HCT116 (cell line): ENCODE measurements at regions not wholly inside any gene's neighbourhood (a gene's known extent, or its start where the extent isn't known, plus 50 kb on each side); places are given as distances from the start of the nearest gene placed in this dataset.

ENCODE experiments used
- ATAC-seq: fragments of 200-7000 bp; cut with Tn5 transposase; 2 replicates; pipeline ENCODE4 v1.9.1; 2020; ENCODE audit warnings: mild to moderate bottlenecking, moderate library complexity
- BruUV-seq: library from RNA; stranded (reverse); fragments of 400-500 nt; replicated peaks from 2 replicates; lab custom pipeline; 2021; lab: Mats Ljungman, UMichigan
- CTCF ChIA-PET: fragments of 300-600 bp; sonication (Branson Sonifier 250); formaldehyde crosslinking; loops from one replicate; lab custom pipeline; 2021; ENCODE audit warnings: antibody characterized with exemption; lab: Charles Lee
- POLR2A ChIA-PET: fragments of 300-600, 350-600 bp; sonication (Branson Sonifier 250); formaldehyde crosslinking; loops from one replicate; lab custom pipeline; 2021; ENCODE audit warnings: antibody characterized with exemption; lab: Charles Lee
- RAD21 ChIA-PET, 2 experiments: fragments of 300-600 bp; sonication (Branson Sonifier 250); formaldehyde crosslinking; loops; one replicate each; lab custom pipeline; 2023; ENCODE audit warnings: low total read pairs in 2 of 2; ENCODE audit not compliant: uncharacterized antibody in 2 of 2, unreplicated experiment in 2 of 2, low non-redundant PET in 1 of 2; lab: Charles Lee
- DNase-seq: peaks from one replicate; pipeline ENCODE4 v3.0.0-alpha.2; 2010; ENCODE audit warnings: low read depth, low spot score
- H2AFZ ChIP-seq: fragments of 200-600 bp; shearing (Covaris generic), sonication (generic); 2 replicates; pipeline ENCODE4 v1.6.1; 2017; ENCODE audit warnings: low read depth, mixed run types, mixed read lengths, antibody characterized with exemption, low read length; ENCODE audit not compliant: poor library complexity, severe bottlenecking
- H3K27ac ChIP-seq: 2 replicates; pipeline ENCODE4 v1.5.1; 2012; ENCODE audit warnings: low read depth, low read length
- H3K27me3 ChIP-seq: fragments of 200-600 bp; sonication (generic); 2 replicates; pipeline ENCODE4 v1.6.1; 2016; ENCODE audit warnings: mixed run types, low read length, mixed read lengths; ENCODE audit not compliant: insufficient read depth
- H3K36me3 ChIP-seq, 2 experiments: fragments of 200-500 bp in 1 of 2; fragments of 200-600 bp in 1 of 2; sonication (Bioruptor generic) in 1 of 2; sonication (generic) in 1 of 2; 2 replicates each; pipeline versions ENCODE4 v1.5.1 to v1.6.1; 2014 to 2016; ENCODE audit warnings: low read length in 2 of 2, inconsistent platforms in 1 of 2, mixed read lengths in 1 of 2, mixed run types in 1 of 2; ENCODE audit not compliant: insufficient read depth in 2 of 2, control insufficient read depth in 1 of 2
- H3K4me1 ChIP-seq, 2 experiments: fragments of 200-600 bp in 1 of 2; sonication (generic) in 1 of 2; 2 replicates each; pipeline versions ENCODE4 v1.5.1 to v1.6.1; 2012 to 2017; ENCODE audit warnings: low read length in 2 of 2, inconsistent platforms in 1 of 2, mild to moderate bottlenecking in 1 of 2, mixed read lengths in 1 of 2, mixed run types in 1 of 2, moderate library complexity in 1 of 2; ENCODE audit not compliant: insufficient read depth in 2 of 2, control insufficient read depth in 1 of 2
- H3K4me2 ChIP-seq: fragments of 200-600 bp; sonication (generic); 2 replicates; pipeline ENCODE4 v1.6.1; 2017; ENCODE audit warnings: mixed run types, low read length, mixed read lengths
- H3K4me3 ChIP-seq, 2 experiments: fragments of 200-600 bp in 1 of 2; sonication (generic) in 1 of 2; replicated peaks in 1 of 2; 2 replicates each; pipeline ENCODE4 v1.5.1; 2011 to 2016; ENCODE audit warnings: low read length in 2 of 2, control low read depth in 1 of 2, low read depth in 1 of 2, mild to moderate bottlenecking in 1 of 2, mixed read lengths in 1 of 2, mixed run types in 1 of 2
- H3K79me2 ChIP-seq: fragments of 200-600 bp; sonication (generic); 2 replicates; pipeline ENCODE4 v1.6.1; 2017; ENCODE audit warnings: mild to moderate bottlenecking, mixed run types, low read length, moderate library complexity, mixed read lengths; ENCODE audit not compliant: insufficient read depth
- H3K9ac ChIP-seq: fragments of 200-600 bp; sonication (generic); 2 replicates; pipeline ENCODE4 v1.6.1; 2016; ENCODE audit warnings: low read length, mixed read lengths
- H3K9me2 ChIP-seq: fragments of 200-600 bp; sonication (generic), shearing (Covaris generic); 2 replicates; pipeline ENCODE4 v1.6.1; 2017; ENCODE audit warnings: mixed run types, mild to moderate bottlenecking, moderate library complexity; ENCODE audit not compliant: insufficient read depth
- H3K9me3 ChIP-seq, 2 experiments: fragments of 200-500 bp in 1 of 2; fragments of 200-600 bp in 1 of 2; sonication (Bioruptor generic) in 1 of 2; sonication (generic) in 1 of 2; 2 replicates each; pipeline ENCODE4 v1.6.1; 2014 to 2017; ENCODE audit warnings: low read length in 2 of 2, mixed read lengths in 2 of 2, inconsistent platforms in 1 of 2, low read depth in 1 of 2, mild to moderate bottlenecking in 1 of 2, mixed run types in 1 of 2, moderate library complexity in 1 of 2; ENCODE audit not compliant: control insufficient read depth in 1 of 2, insufficient read depth in 1 of 2
- H4K20me1 ChIP-seq: fragments of 200-600 bp; sonication (generic), shearing (Covaris generic); 2 replicates; pipeline ENCODE4 v1.6.1; 2017; ENCODE audit warnings: mixed run types, mild to moderate bottlenecking, moderate library complexity; ENCODE audit not compliant: insufficient read depth
- ATF3 ChIP-seq: IDR thresholded peaks from 2 replicates; pipeline ENCODE4 v1.6.1; 2012
- CBX3 ChIP-seq: IDR thresholded peaks from 2 replicates; pipeline ENCODE4 v1.6.1; 2012; ENCODE audit warnings: low read depth
- CEBPB ChIP-seq: IDR thresholded peaks from 2 replicates; pipeline ENCODE4 v1.6.1; 2012; ENCODE audit warnings: low read depth
- CTCF ChIP-seq, 3 experiments: fragments of 200-600 bp in 1 of 3; sonication (generic) in 1 of 3; IDR thresholded peaks in 2 of 3; conservative IDR thresholded peaks in 1 of 3; 2 replicates each; pipeline ENCODE4 v1.5.1; 2012 to 2017; ENCODE audit warnings: low read depth in 2 of 3, low read length in 2 of 3, antibody characterized with exemption in 1 of 3, borderline replicate concordance in 1 of 3, control low read depth in 1 of 3, mild to moderate bottlenecking in 1 of 3, mixed read lengths in 1 of 3, mixed run types in 1 of 3, moderate library complexity in 1 of 3; ENCODE audit not compliant: insufficient read depth in 1 of 3
- EZH2 ChIP-seq: fragments of 200-600 bp; sonication (generic); IDR thresholded peaks from 2 replicates; pipeline ENCODE4 v1.6.1; 2017; ENCODE audit warnings: antibody characterized with exemption, mixed run types
- EZH2phosphoT487 ChIP-seq: fragments of 200-600 bp; IDR thresholded peaks from 2 replicates; pipeline ENCODE4 v1.6.1; 2018; ENCODE audit warnings: antibody characterized with exemption, borderline replicate concordance
- JUND ChIP-seq: IDR thresholded peaks from 2 replicates; pipeline ENCODE4 v1.6.1; 2012
- POLR2A ChIP-seq: IDR thresholded peaks from 2 replicates; pipeline ENCODE4 v1.7.0; 2011; ENCODE audit warnings: borderline replicate concordance; ENCODE audit not compliant: insufficient read depth, insufficient read length; ENCODE audit errors: extremely low read depth
- POLR2AphosphoS5 ChIP-seq: IDR thresholded peaks from 2 replicates; pipeline ENCODE4 v1.6.1; 2011; ENCODE audit warnings: mild to moderate bottlenecking, low read depth, low read length, moderate library complexity
- SIN3A ChIP-seq: IDR thresholded peaks from 2 replicates; pipeline ENCODE4 v1.6.1; 2012; ENCODE audit warnings: low read depth
- SP1 ChIP-seq: IDR thresholded peaks from 2 replicates; pipeline ENCODE4 v1.6.1; 2012; ENCODE audit warnings: low read depth
- TCF7L2 ChIP-seq: IDR thresholded peaks from 2 replicates; pipeline ENCODE4 v1.7.0; 2011; ENCODE audit warnings: borderline replicate concordance, inconsistent platforms; ENCODE audit not compliant: insufficient read depth, insufficient read length; ENCODE audit errors: extremely low read depth
- YY1 ChIP-seq: IDR thresholded peaks from 2 replicates; pipeline ENCODE4 v1.6.1; 2011; ENCODE audit warnings: low read length, low read depth, moderate library complexity, mild to moderate bottlenecking; ENCODE audit not compliant: insufficient replicate concordance; ENCODE audit errors: extremely low read depth
- ZBTB33 ChIP-seq: IDR thresholded peaks from 2 replicates; pipeline ENCODE4 v1.6.1; 2011; ENCODE audit warnings: mild to moderate bottlenecking, low read length, moderate library complexity; ENCODE audit not compliant: insufficient replicate concordance; ENCODE audit errors: extremely low read depth
- ZFX ChIP-seq: fragments of 450-650 bp; IDR thresholded peaks from 2 replicates; pipeline ENCODE4 v1.6.1; 2017
- intact Hi-C: fragments of 100-400 bp; cut with micrococcal nuclease; formaldehyde crosslinking; loops from 2 replicates; pipeline ENCODE4 v1.10.0; 2022

- H3K9me3 ChIP-seq, result no peaks in the 10 kb centered on the region
- BruUV-seq, result no TSS peak
- TF ChIP-seq JUND, result no peak
- TF ChIP-seq CTCF (IDR thresholded peaks at IDR 0.05 in 2 of 3, conservative IDR thresholded peaks at IDR 0.05 in 1 of 3; ENCODE audit: borderline replicate concordance in 1 of 3, insufficient read depth in 1 of 3, low read depth in 2 of 3, low read length in 2 of 3), result no peak
- no peak for TF ChIP-seq ATF3
- TF ChIP-seq YY1, result no peak
- no peak for TF ChIP-seq TCF7L2
- TF ChIP-seq ZBTB33, result no peak
- TF ChIP-seq SP1, result no peak
- no peak for TF ChIP-seq CEBPB
- TF ChIP-seq EZH2, result no peak
- no peak for TF ChIP-seq POLR2A
- no peak for TF ChIP-seq CBX3
- TF ChIP-seq ZFX, result no peak
- TF ChIP-seq SIN3A, result no peak
- TF ChIP-seq EZH2phosphoT487, result no peak
- no peak for TF ChIP-seq POLR2AphosphoS5
- RAD21 ChIA-PET, result no interaction called here
- no peaks in the 10 kb centered on the region for H3K79me2 ChIP-seq
- H3K9ac ChIP-seq, result no peak overlapping the region
- H3K4me1 ChIP-seq, result no peaks in the 10 kb centered on the region
- intact Hi-C loops, result no loop called here
- CTCF ChIA-PET, result no interaction called here
- POLR2A ChIA-PET, result no interaction called here
- DNase-seq (no peak), ATAC-seq (no peak)
- H3K9me2 ChIP-seq, result no peaks in the 10 kb centered on the region
- no peaks in the 10 kb centered on the region for H4K20me1 ChIP-seq
- H3K4me3 ChIP-seq, result no peak overlapping the region
- H3K36me3 ChIP-seq, result no peaks in the 10 kb centered on the region
- H2AFZ ChIP-seq, result no peak overlapping the region
- H3K27me3 ChIP-seq, result peaks cover 5% of the 10 kb centered on the region; the same call in 1 of the 2 replicates
- no peak overlapping the region for H3K4me2 ChIP-seq
- no peak overlapping the region for H3K27ac ChIP-seq
These were observed 66.8 kb downstream of the RTL9 start for GRCh38 chrX:110425222-110426154.
